Neuronal stem cell (in vitro differentiated cells): ENCODE measurements at regions not wholly inside any gene's neighbourhood (a gene's known extent, or its start where the extent isn't known, plus 50 kb on each side); places are given as distances from the start of the nearest gene placed in this dataset.

Experiments used
- DNase-seq: peaks from one replicate; pipeline ENCODE4 v3.0.0-alpha.2; 2013; ENCODE audit warnings: low spot score
- H2AFZ ChIP-seq: one replicate; pipeline ENCODE4 v1.6.1; 2013; ENCODE audit warnings: mild to moderate bottlenecking, low read length, inconsistent platforms
- H2AK5ac ChIP-seq: 2 replicates; pipeline ENCODE4 v1.6.1; 2013; ENCODE audit warnings: low read depth, mild to moderate bottlenecking, inconsistent platforms, low read length, moderate library complexity, mixed read lengths
- H2BK120ac ChIP-seq: 2 replicates; pipeline ENCODE4 v1.6.1; 2013; ENCODE audit warnings: low read depth, mild to moderate bottlenecking, inconsistent platforms, low read length, moderate library complexity, mixed read lengths
- H2BK12ac ChIP-seq: one replicate; pipeline ENCODE4 v1.6.1; 2013; ENCODE audit warnings: low read length, inconsistent platforms
- H2BK15ac ChIP-seq: 2 replicates; pipeline ENCODE4 v1.6.1; 2013; ENCODE audit warnings: mild to moderate bottlenecking, low read length, inconsistent platforms, mixed read lengths
- H2BK5ac ChIP-seq: one replicate; pipeline ENCODE4 v1.6.1; 2013; ENCODE audit warnings: inconsistent platforms, mild to moderate bottlenecking, low read length, moderate library complexity
- H3K14ac ChIP-seq: one replicate; pipeline ENCODE4 v1.6.1; 2013; ENCODE audit warnings: low read length, inconsistent platforms
- H3K18ac ChIP-seq: 2 replicates; pipeline ENCODE4 v1.6.1; 2013; ENCODE audit warnings: low read length, inconsistent platforms
- H3K23ac ChIP-seq: 2 replicates; pipeline ENCODE4 v1.6.1; 2013; ENCODE audit warnings: low read depth, mild to moderate bottlenecking, mixed read lengths, low read length, inconsistent platforms; ENCODE audit not compliant: poor library complexity
- H3K27ac ChIP-seq: replicated peaks from 3 replicates; pipeline ENCODE4 v1.5.1; 2013; ENCODE audit warnings: low read length, inconsistent platforms
- H3K27me3 ChIP-seq, 3 experiments: 2 replicates each; pipeline ENCODE4 v1.6.1; 2013; ENCODE audit warnings: low read length in 3 of 3, mild to moderate bottlenecking in 2 of 3, inconsistent platforms in 1 of 3, low read depth in 1 of 3, mixed read lengths in 1 of 3, moderate library complexity in 1 of 3; ENCODE audit not compliant: control insufficient read depth in 3 of 3, insufficient read depth in 3 of 3
- H3K36me3 ChIP-seq, 2 donors: replicated peaks in 1 of 2; 2 replicates each; pipeline ENCODE4 v1.6.1; 2013; ENCODE audit warnings: low read length in 2 of 2; ENCODE audit not compliant: control insufficient read depth in 2 of 2, insufficient read depth in 2 of 2
- H3K4ac ChIP-seq: 2 replicates; pipeline ENCODE4 v1.6.1; 2013; ENCODE audit warnings: inconsistent platforms, mild to moderate bottlenecking, low read length, moderate library complexity
- H3K4me1 ChIP-seq, 2 donors: 1 replicate in 1 of 2; 2 replicates in 1 of 2; pipeline ENCODE4 v1.6.1; 2013; ENCODE audit warnings: low read length in 2 of 2, low read depth in 1 of 2; ENCODE audit not compliant: control insufficient read depth in 2 of 2, insufficient read depth in 1 of 2
- H3K4me2 ChIP-seq: one replicate; pipeline ENCODE4 v1.6.1; 2013; ENCODE audit warnings: mild to moderate bottlenecking, low read length, inconsistent platforms; ENCODE audit not compliant: insufficient read depth, poor library complexity, severe bottlenecking
- H3K4me3 ChIP-seq, 2 donors: 2 replicates each; pipeline ENCODE4 v1.5.1; 2013; ENCODE audit warnings: low read length in 2 of 2, mild to moderate bottlenecking in 2 of 2, inconsistent platforms in 1 of 2, moderate library complexity in 1 of 2
- H3K79me1 ChIP-seq: one replicate; pipeline ENCODE4 v1.6.1; 2013; ENCODE audit warnings: low read depth, mild to moderate bottlenecking, inconsistent platforms, low read length, moderate library complexity
- H3K9ac ChIP-seq: one replicate; pipeline ENCODE4 v1.6.1; 2013; ENCODE audit warnings: mild to moderate bottlenecking, low read depth, low read length, inconsistent platforms; ENCODE audit not compliant: poor library complexity
- H3K9me3 ChIP-seq, 2 donors: replicated peaks in 1 of 2; 2 replicates each; pipeline versions ENCODE3 to v1.6.1; 2013; ENCODE audit warnings: low read length in 2 of 2, mild to moderate bottlenecking in 2 of 2, inconsistent platforms in 1 of 2, low read depth in 1 of 2, mixed read lengths in 1 of 2, moderate library complexity in 1 of 2; ENCODE audit not compliant: control insufficient read depth in 2 of 2, insufficient read depth in 1 of 2
- H4K8ac ChIP-seq: one replicate; pipeline ENCODE4 v1.6.1; 2013; ENCODE audit warnings: low read depth, mild to moderate bottlenecking, inconsistent platforms, low read length, moderate library complexity
- H4K91ac ChIP-seq: one replicate; pipeline ENCODE4 v1.6.1; 2013; ENCODE audit warnings: low read length, low read depth, mild to moderate bottlenecking, inconsistent platforms; ENCODE audit not compliant: poor library complexity
- WGBS, 2 donors: extraction: QIAGEN DNeasy Blood & Tissue Kit; methylation state at CpG; one replicate each; pipeline ENCODE4 v1.1.7; 2013; ENCODE audit warnings: missing lambda C conversion rate in 2 of 2, mixed read lengths in 1 of 2; ENCODE audit not compliant: insufficient read length in 2 of 2, insufficient replicate concordance in 1 of 2; ENCODE audit errors: extremely low coverage in 2 of 2; 5-methylcytosine and 5-hydroxymethylcytosine counted together

DNA sequence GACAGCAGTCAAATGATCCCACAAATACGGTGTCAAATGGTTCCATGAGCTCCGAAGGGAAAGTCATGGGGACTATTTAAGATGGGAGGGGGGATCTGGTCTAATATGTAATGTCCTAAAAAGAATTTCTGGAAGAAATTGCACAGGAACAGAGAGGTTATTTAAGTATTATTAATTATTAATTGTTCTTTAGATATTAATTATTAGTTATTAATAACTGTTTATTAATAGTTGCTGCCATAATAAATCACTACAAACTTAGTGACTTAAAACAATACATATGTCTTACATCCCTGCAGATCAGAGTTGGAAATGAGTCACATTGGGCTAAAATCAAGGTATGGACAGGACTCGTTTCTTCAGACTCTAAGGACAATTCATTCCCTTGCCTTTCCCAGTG is 588.2 kb upstream of the NR2F2 start:
- Histone ChIP-seq H3K14ac (no peak overlapping the region), H2BK12ac (no peak overlapping the region), H2BK15ac (no peak overlapping the region), H3K9ac (no peak overlapping the region), H3K36me3 (no peaks in the 10 kb centered on the region), H4K8ac (no peak overlapping the region), H3K79me1 (no peaks in the 10 kb centered on the region), H3K4me3 (no peak overlapping the region), H4K91ac (no peak overlapping the region), H3K4me1 (peaks cover 0 to 2% of the 10 kb centered on the region in 2 donors), H3K27ac (no peak overlapping the region), H3K9me3 (no peaks in the 10 kb centered on the region), H2BK5ac (no peak overlapping the region), H3K4ac (no peak overlapping the region), H2AK5ac (no peak overlapping the region), H3K18ac (no peak overlapping the region), H3K27me3 (no peaks in the 10 kb centered on the region), H2AFZ (no peak overlapping the region), H2BK120ac (no peak overlapping the region), H3K23ac (no peak overlapping the region), H3K4me2 (no peak overlapping the region)
- DNase-seq = no peak
- no CpG with 5 or more reads among the region's 3 CpGs for WGBS, 2 donors

DNA sequence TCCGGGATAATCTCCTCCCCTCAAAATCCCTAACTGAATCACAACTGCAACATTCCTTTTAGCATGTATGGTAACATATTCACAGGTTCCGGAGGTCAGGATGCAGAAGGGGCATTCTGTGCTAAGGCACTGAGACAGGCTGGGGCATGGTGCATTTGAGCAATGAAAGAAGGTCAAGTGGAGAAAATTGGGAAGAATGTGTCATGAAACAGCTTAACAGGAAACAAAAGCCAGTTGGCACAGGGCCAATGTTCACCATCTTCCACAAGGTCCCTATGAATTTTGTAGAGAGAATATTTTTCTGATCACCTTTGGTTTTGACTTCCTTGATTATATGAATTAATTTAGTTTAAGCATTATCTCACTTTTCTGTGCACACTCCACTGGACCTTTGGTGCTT is 587.7 kb upstream of the NR2F2 start:
- Histone ChIP-seq H3K4me1 (peaks cover 0 to 2% of the 10 kb centered on the region in 2 donors), H2AK5ac (no peak overlapping the region), H3K27me3 (no peaks in the 10 kb centered on the region), H3K36me3 (no peaks in the 10 kb centered on the region), H2BK120ac (no peak overlapping the region), H3K14ac (no peak overlapping the region), H3K9me3 (no peaks in the 10 kb centered on the region), H2BK5ac (no peak overlapping the region), H2BK15ac (no peak overlapping the region), H2BK12ac (no peak overlapping the region), H4K8ac (no peak overlapping the region), H3K18ac (no peak overlapping the region), H3K79me1 (no peaks in the 10 kb centered on the region), H3K27ac (no peak overlapping the region), H4K91ac (no peak overlapping the region), H3K23ac (no peak overlapping the region), H3K4me2 (no peak overlapping the region), H3K4ac (no peak overlapping the region), H3K4me3 (no peak overlapping the region), H3K9ac (no peak overlapping the region), H2AFZ (no peak overlapping the region)
- WGBS, 2 donors = no CpG with 5 or more reads among the region's 2 CpGs
- DNase-seq = no peak

DNA sequence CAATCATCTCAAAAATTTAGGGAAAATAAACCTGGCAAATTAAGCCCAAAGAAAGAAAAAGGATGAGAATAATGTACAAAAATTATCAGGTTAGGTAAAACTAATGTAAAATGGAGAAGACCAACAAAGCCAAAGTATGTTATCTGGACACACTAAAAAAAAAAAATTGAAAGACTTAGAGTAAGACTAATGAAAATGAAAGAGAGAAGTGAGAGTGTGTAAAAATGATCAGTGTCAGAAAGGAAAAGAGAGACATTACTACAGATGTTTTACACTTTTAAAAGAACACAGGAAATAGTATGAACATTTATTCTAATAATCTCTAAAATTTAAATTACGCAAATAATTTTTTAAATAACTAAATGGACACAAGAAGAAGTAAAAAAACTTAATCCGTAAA is 573.3 kb upstream of the NR2F2 start:
- H3K4ac ChIP-seq = no peak overlapping the region
- no peak overlapping the region for H4K91ac ChIP-seq
- H2AFZ ChIP-seq = no peak overlapping the region
- no peaks in the 10 kb centered on the region for H3K79me1 ChIP-seq
- no peak overlapping the region for H3K14ac ChIP-seq
- H3K27me3 ChIP-seq = no peaks in the 10 kb centered on the region
- WGBS, 2 donors = no CpG with 5 or more reads among the region's 2 CpGs
- H2BK15ac ChIP-seq = no peak overlapping the region
- no peak overlapping the region for H3K4me3 ChIP-seq
- no peak overlapping the region for H3K27ac ChIP-seq
- H2BK5ac ChIP-seq = no peak overlapping the region
- H3K4me2 ChIP-seq = no peak overlapping the region
- H3K23ac ChIP-seq = no peak overlapping the region
- H4K8ac ChIP-seq = no peak overlapping the region
- H3K9me3 ChIP-seq = no peaks in the 10 kb centered on the region
- no peaks in the 10 kb centered on the region for H3K36me3 ChIP-seq
- H3K9ac ChIP-seq = no peak overlapping the region
- H2BK120ac ChIP-seq = no peak overlapping the region
- no peak overlapping the region for H2AK5ac ChIP-seq
- H3K4me1 ChIP-seq = peaks cover 5 to 11% of the 10 kb centered on the region in 2 donors
- H2BK12ac ChIP-seq = no peak overlapping the region
- no peak for DNase-seq
- no peak overlapping the region for H3K18ac ChIP-seq

DNA sequence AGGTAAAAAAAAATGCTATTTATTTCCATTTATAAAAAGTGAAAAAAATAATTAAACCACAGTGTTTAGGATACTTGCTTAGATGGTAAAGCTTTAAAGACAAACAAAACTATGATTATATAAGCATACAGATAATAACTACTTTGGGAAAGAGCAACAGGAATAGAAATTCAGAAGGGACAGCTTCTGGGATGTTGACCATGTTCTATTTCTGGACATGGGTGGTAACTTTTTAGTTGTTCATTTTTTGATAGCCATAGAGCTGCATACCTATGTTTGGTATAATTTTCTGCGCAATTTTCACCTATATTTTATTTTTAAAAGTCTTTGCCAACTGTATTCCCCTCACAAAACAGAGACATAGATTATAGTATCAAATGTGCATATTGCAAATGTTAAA is 572.0 kb upstream of the NR2F2 start:
- H2BK12ac ChIP-seq = no peak overlapping the region
- no peak overlapping the region for H3K4ac ChIP-seq
- H3K4me3 ChIP-seq = no peak overlapping the region
- no peak overlapping the region for H3K9ac ChIP-seq
- no peaks in the 10 kb centered on the region for H3K36me3 ChIP-seq
- H3K4me1 ChIP-seq = peaks cover 6 to 16% of the 10 kb centered on the region in 2 donors
- no peak overlapping the region for H2AK5ac ChIP-seq
- no peak overlapping the region for H4K91ac ChIP-seq
- no CpG with 5 or more reads among the region's 1 CpG for WGBS, 2 donors
- no peak overlapping the region for H3K4me2 ChIP-seq
- no peak for DNase-seq
- H3K14ac ChIP-seq = no peak overlapping the region
- H2BK5ac ChIP-seq = no peak overlapping the region
- H2BK15ac ChIP-seq = no peak overlapping the region
- no peak overlapping the region for H2BK120ac ChIP-seq
- no peak overlapping the region for H3K27ac ChIP-seq
- no peaks in the 10 kb centered on the region for H3K27me3 ChIP-seq
- no peaks in the 10 kb centered on the region for H3K9me3 ChIP-seq
- H3K18ac ChIP-seq = no peak overlapping the region
- H3K79me1 ChIP-seq = no peaks in the 10 kb centered on the region
- no peak overlapping the region for H2AFZ ChIP-seq
- no peak overlapping the region for H3K23ac ChIP-seq
- H4K8ac ChIP-seq = no peak overlapping the region
